GM19025 (cell line): ENCODE measurements at regions not wholly inside any gene's neighbourhood (a gene's known extent, or its start where the extent isn't known, plus 50 kb on each side); places are given as distances from the start of the nearest gene placed in this dataset.

Experiments used
- ATAC-seq: cut with Tn5 transposase; IDR thresholded peaks from one replicate; pipeline ENCODE4 v1.9.1; 2021; ENCODE audit warnings: mild to moderate bottlenecking, low read depth, moderate library complexity; ENCODE audit not compliant: unreplicated experiment

GRCh38 chr13:31923134-31923763 is 108.3 kb upstream of the FRY start:
- ATAC-seq = no peak

- ATAC-seq = no peak
These were observed 106.5 kb upstream of the FRY start for GRCh38 chr13:31925079-31925478.

GRCh38 chr13:31927219-31927653 is 104.3 kb upstream of the FRY start:
- no peak for ATAC-seq

- no peak for ATAC-seq
These were observed 102.4 kb upstream of the FRY start for GRCh38 chr13:31929031-31929770.

GRCh38 chr13:31930490-31930889 is 101.1 kb upstream of the FRY start:
- ATAC-seq = peak; percentile 9

GRCh38 chr13:31930901-31931522 is 100.6 kb upstream of the FRY start:
- ATAC-seq = peak; percentile 99

GRCh38 chr13:31937436-31937835 is 94.1 kb upstream of the FRY start:
- ATAC-seq = no peak

- no peak for ATAC-seq
These were observed 91.5 kb upstream of the FRY start for GRCh38 chr13:31940076-31940475.

GRCh38 chr13:31943591-31943990 is 88.0 kb upstream of the FRY start:
- ATAC-seq = no peak

GRCh38 chr13:31944262-31945160 is 87.1 kb upstream of the FRY start:
- no peak for ATAC-seq

GRCh38 chr13:31945202-31945961 is 86.2 kb upstream of the FRY start:
- ATAC-seq = no peak

- no peak for ATAC-seq
These were observed 85.3 kb upstream of the FRY start for GRCh38 chr13:31946091-31946770.

GRCh38 chr13:31947105-31947504 is 84.5 kb upstream of the FRY start:
- ATAC-seq = no peak

GRCh38 chr13:31947506-31947905 is 84.1 kb upstream of the FRY start:
- no peak for ATAC-seq

GRCh38 chr13:31949486-31949885 is 82.1 kb upstream of the FRY start:
- no peak for ATAC-seq

GRCh38 chr13:31950111-31950815 is 81.3 kb upstream of the FRY start:
- ATAC-seq = no peak

GRCh38 chr13:31951215-31951678 is 80.3 kb upstream of the FRY start:
- ATAC-seq = peak; percentile 92

- ATAC-seq = no peak
These were observed 78.8 kb upstream of the FRY start for GRCh38 chr13:31952641-31953380.
